ENCODE measurements at regions not wholly inside any gene's neighbourhood (a gene's known extent, or its start where the extent isn't known, plus 50 kb on each side); places are given as distances from the start of the nearest gene placed in this dataset.
"Not testable (repeated sequence)": the region's sequence is repeated elsewhere in the genome, so short reads cannot be mapped to it uniquely, and the experiment has no call there.

GRCh38 chr20:56897318-56897957, 268.3 kb downstream of the TFAP2C start:
- DNase-seq (ENCODE audit: insufficient read length): no peak
- FAIRE-seq: no peak
- TF ChIP-seq TAF1 (IDR thresholded peaks at IDR 0.05; ENCODE audit: borderline replicate concordance, low read depth, low read length): no peak
- no peak for TF ChIP-seq POLR2A (IDR thresholded peaks at IDR 0.05; ENCODE audit: low read depth, low read length)
- no peak for TF ChIP-seq POLR2AphosphoS5 (IDR thresholded peaks at IDR 0.05; ENCODE audit: low read depth, low read length)

- FAIRE-seq: no peak
- no peak for TF ChIP-seq TAF1 (IDR thresholded peaks at IDR 0.05; ENCODE audit: borderline replicate concordance, low read depth, low read length)
- TF ChIP-seq POLR2AphosphoS5 (IDR thresholded peaks at IDR 0.05; ENCODE audit: low read depth, low read length): no peak
- TF ChIP-seq POLR2A (IDR thresholded peaks at IDR 0.05; ENCODE audit: low read depth, low read length): no peak
- DNase-seq (ENCODE audit: insufficient read length): no peak
These were observed 268.8 kb downstream of the TFAP2C start for GRCh38 chr20:56897958-56898349.

GRCh38 chr20:56899506-56899905, 270.4 kb downstream of the TFAP2C start:
- no peak for DNase-seq (ENCODE audit: insufficient read length)
- FAIRE-seq: no peak

GRCh38 chr20:56900252-56900651, 271.1 kb downstream of the TFAP2C start:
- TF ChIP-seq POLR2A (IDR thresholded peaks at IDR 0.05; ENCODE audit: low read depth, low read length) (no peak), TAF1 (IDR thresholded peaks at IDR 0.05; ENCODE audit: borderline replicate concordance, low read depth, low read length) (no peak), POLR2AphosphoS5 (IDR thresholded peaks at IDR 0.05; ENCODE audit: low read depth, low read length) (no peak)
- FAIRE-seq: no peak
- DNase-seq (ENCODE audit: insufficient read length): no peak

More at GRCh38 chr20:56899506-56899905, 270.4 kb downstream of the TFAP2C start:
- TF ChIP-seq POLR2A (IDR thresholded peaks at IDR 0.05; ENCODE audit: low read depth, low read length): no peak
- TF ChIP-seq TAF1 (IDR thresholded peaks at IDR 0.05; ENCODE audit: borderline replicate concordance, low read depth, low read length): no peak
- no peak for TF ChIP-seq POLR2AphosphoS5 (IDR thresholded peaks at IDR 0.05; ENCODE audit: low read depth, low read length)

- no peak for TF ChIP-seq POLR2AphosphoS5 (IDR thresholded peaks at IDR 0.05; ENCODE audit: low read depth, low read length)
- no peak for TF ChIP-seq TAF1 (IDR thresholded peaks at IDR 0.05; ENCODE audit: borderline replicate concordance, low read depth, low read length)
- no peak for TF ChIP-seq POLR2A (IDR thresholded peaks at IDR 0.05; ENCODE audit: low read depth, low read length)
- FAIRE-seq (no peak), DNase-seq (ENCODE audit: insufficient read length) (no peak)
These were observed 274.3 kb downstream of the TFAP2C start for GRCh38 chr20:56903421-56903820.

- no peak for TF ChIP-seq POLR2AphosphoS5 (IDR thresholded peaks at IDR 0.05; ENCODE audit: low read depth, low read length)
- no peak for TF ChIP-seq POLR2A (IDR thresholded peaks at IDR 0.05; ENCODE audit: low read depth, low read length)
- TF ChIP-seq TAF1 (IDR thresholded peaks at IDR 0.05; ENCODE audit: borderline replicate concordance, low read depth, low read length): no peak
- DNase-seq (ENCODE audit: insufficient read length) (no peak), FAIRE-seq (no peak)
These were observed 274.8 kb downstream of the TFAP2C start for GRCh38 chr20:56903858-56904257.

- TF ChIP-seq POLR2AphosphoS5 (IDR thresholded peaks at IDR 0.05; ENCODE audit: low read depth, low read length): no peak
- no peak for TF ChIP-seq TAF1 (IDR thresholded peaks at IDR 0.05; ENCODE audit: borderline replicate concordance, low read depth, low read length)
- no peak for TF ChIP-seq POLR2A (IDR thresholded peaks at IDR 0.05; ENCODE audit: low read depth, low read length)
- FAIRE-seq: no peak
- DNase-seq (ENCODE audit: insufficient read length): no peak
These were observed 281.0 kb downstream of the TFAP2C start for GRCh38 chr20:56909918-56910714.

GRCh38 chr20:56911946-56912345, 282.8 kb downstream of the TFAP2C start:
- DNase-seq (ENCODE audit: insufficient read length): no peak
- FAIRE-seq: no peak
- TF ChIP-seq POLR2A (IDR thresholded peaks at IDR 0.05; ENCODE audit: low read depth, low read length) (no peak), TAF1 (IDR thresholded peaks at IDR 0.05; ENCODE audit: borderline replicate concordance, low read depth, low read length) (no peak), POLR2AphosphoS5 (IDR thresholded peaks at IDR 0.05; ENCODE audit: low read depth, low read length) (no peak)

GRCh38 chr20:56914532-56914931, 285.4 kb downstream of the TFAP2C start:
- no peak for FAIRE-seq
- no peak for TF ChIP-seq TAF1 (IDR thresholded peaks at IDR 0.05; ENCODE audit: borderline replicate concordance, low read depth, low read length)
- TF ChIP-seq POLR2AphosphoS5 (IDR thresholded peaks at IDR 0.05; ENCODE audit: low read depth, low read length): no peak
- no peak for TF ChIP-seq POLR2A (IDR thresholded peaks at IDR 0.05; ENCODE audit: low read depth, low read length)
- no peak for DNase-seq (ENCODE audit: insufficient read length)

- no peak for FAIRE-seq
- TF ChIP-seq TAF1 (IDR thresholded peaks at IDR 0.05; ENCODE audit: borderline replicate concordance, low read depth, low read length): no peak
- TF ChIP-seq POLR2AphosphoS5 (IDR thresholded peaks at IDR 0.05; ENCODE audit: low read depth, low read length): no peak
- TF ChIP-seq POLR2A (IDR thresholded peaks at IDR 0.05; ENCODE audit: low read depth, low read length): no peak
These were observed 287.2 kb downstream of the TFAP2C start for GRCh38 chr20:56916345-56916622.

GRCh38 chr20:56920041-56920440, 290.9 kb downstream of the TFAP2C start:
- not testable (repeated sequence) for FAIRE-seq; DNase-seq (ENCODE audit: insufficient read length)

More at GRCh38 chr20:56916345-56916622, 287.2 kb downstream of the TFAP2C start:
- DNase-seq (ENCODE audit: insufficient read length): no peak

- DNase-seq (ENCODE audit: insufficient read length): no peak
- TF ChIP-seq TAF1 (IDR thresholded peaks at IDR 0.05; ENCODE audit: borderline replicate concordance, low read depth, low read length): no peak
- TF ChIP-seq POLR2A (IDR thresholded peaks at IDR 0.05; ENCODE audit: low read depth, low read length): no peak
- no peak for TF ChIP-seq POLR2AphosphoS5 (IDR thresholded peaks at IDR 0.05; ENCODE audit: low read depth, low read length)
- no peak for FAIRE-seq
These were observed 293.4 kb downstream of the TFAP2C start for GRCh38 chr20:56922497-56922896.
